A549 (cell line): ENCODE measurements at regions not wholly inside any gene's neighbourhood (a gene's known extent, or its start where the extent isn't known, plus 50 kb on each side); places are given as distances from the start of the nearest gene placed in this dataset.

ENCODE experiments used
- ATAC-seq, 2 experiments: fragments of 200-7000 bp in 1 of 2; fragments of >200 bp in 1 of 2; cut with Nextera tagmentation in 1 of 2; cut with Tn5 transposase in 1 of 2; 3 replicates each; pipeline versions ENCODE4 v1.8.0 to v1.9.1; 2018 to 2020; ENCODE audit warnings: mild to moderate bottlenecking in 1 of 2, moderate library complexity in 1 of 2
- CTCF ChIA-PET: fragments of 300-600 bp; sonication (Branson Sonifier 250); formaldehyde crosslinking; extraction: SDS; loops from one replicate; lab custom pipeline; 2021; ENCODE audit warnings: antibody characterized with exemption, inconsistent platforms; lab: Yijun Ruan, JAX
- POLR2A ChIA-PET: fragments of 350-600 bp; formaldehyde crosslinking; extraction: SDS; loops from one replicate; lab custom pipeline; 2021; ENCODE audit warnings: antibody characterized with exemption, inconsistent platforms; lab: Yijun Ruan, JAX
- DNase-seq, 2 experiments: peaks; one replicate each; pipeline versions ENCODE4 v3.0.0 to v3.0.0-alpha.2; 2011 to 2016; ENCODE audit warnings: low read depth in 1 of 2, low spot score in 1 of 2
- FAIRE-seq: peaks from 2 replicates; lab custom pipeline; 2011; peaks lifted over from hg19 to GRCh38; lab: Jason Lieb, UNC
- H3K27ac ChIP-seq, 2 experiments: fragments of >200 bp; sonication (Bioruptor Twin); formaldehyde crosslinking; 3 replicates each; pipeline ENCODE4 v1.5.1; 2016 to 2017
- H3K4me1 ChIP-seq: fragments of >200 bp; sonication (Bioruptor Twin); formaldehyde crosslinking; 3 replicates; pipeline ENCODE4 v1.6.1; 2016
- H3K4me2 ChIP-seq: fragments of >200 bp; sonication (Bioruptor Twin); formaldehyde crosslinking; 3 replicates; pipeline ENCODE4 v1.6.1; 2016
- H3K4me3 ChIP-seq: fragments of >200 bp; sonication (Bioruptor Twin); formaldehyde crosslinking; 3 replicates; pipeline ENCODE4 v1.5.1; 2016
- H3K9me3 ChIP-seq: fragments of >200 bp; sonication (Bioruptor Twin); formaldehyde crosslinking; 3 replicates; pipeline ENCODE4 v1.6.1; 2016
- BHLHE40 ChIP-seq: IDR thresholded peaks from 2 replicates; pipeline ENCODE4 v1.6.1; 2012; ENCODE audit warnings: low read depth, low read length, inconsistent platforms
- CBX2 ChIP-seq: fragments of 200-600 bp; sonication (generic); IDR thresholded peaks from 2 replicates; pipeline ENCODE4 v1.6.1; 2016; ENCODE audit warnings: low read depth, mild to moderate bottlenecking, borderline replicate concordance
- CBX8 ChIP-seq: fragments of 200-600 bp; sonication (generic); IDR thresholded peaks from 2 replicates; pipeline ENCODE4 v1.6.1; 2016
- CHD2 ChIP-seq: fragments of 150-350 bp; IDR thresholded peaks from 2 replicates; pipeline ENCODE4 v1.6.1; 2014; ENCODE audit warnings: low read length; ENCODE audit not compliant: partially characterized antibody
- CHD4 ChIP-seq: fragments of 200-600 bp; sonication (generic); IDR thresholded peaks from 2 replicates; pipeline ENCODE4 v1.6.1; 2016; ENCODE audit warnings: antibody characterized with exemption, mild to moderate bottlenecking, borderline replicate concordance
- EHMT2 ChIP-seq: fragments of 200-600 bp; sonication (generic); IDR thresholded peaks from 2 replicates; pipeline ENCODE4 v1.6.1; 2016; ENCODE audit warnings: antibody characterized with exemption, low read depth, mild to moderate bottlenecking, moderate library complexity
- EP300 ChIP-seq, 2 experiments: fragments of >200 bp; sonication (Bioruptor Twin); formaldehyde crosslinking; IDR thresholded peaks; 2 replicates in 1 of 2; 3 replicates in 1 of 2; pipeline ENCODE4 v1.6.1; 2016 to 2017
- FOXS1 ChIP-seq: fragments of 250-450 bp; sonication (Bioruptor Pico); IDR thresholded peaks from 2 replicates; pipeline ENCODE4 v1.5.0; 2020; ENCODE audit warnings: mild to moderate bottlenecking, moderate library complexity
- HOXA7 ChIP-seq: fragments of 250-450 bp; sonication (Bioruptor Pico); IDR thresholded peaks from 2 replicates; pipeline ENCODE4 v1.5.0; 2020; ENCODE audit warnings: mild to moderate bottlenecking, moderate library complexity
- KDM1A ChIP-seq: fragments of 200-600 bp; sonication (generic); IDR thresholded peaks from 2 replicates; pipeline ENCODE4 v1.6.1; 2016; ENCODE audit warnings: low read depth, mild to moderate bottlenecking
- KDM5A ChIP-seq: fragments of 200-600 bp; sonication (generic); IDR thresholded peaks from 2 replicates; pipeline ENCODE4 v1.6.1; 2016; ENCODE audit warnings: antibody characterized with exemption, mild to moderate bottlenecking
- MAFK ChIP-seq: fragments of 450-650 bp; IDR thresholded peaks from 2 replicates; pipeline ENCODE4 v1.6.1; 2014; ENCODE audit not compliant: partially characterized antibody
- MYC ChIP-seq: IDR thresholded peaks from 2 replicates; pipeline ENCODE4 v1.6.1; 2012; ENCODE audit warnings: mild to moderate bottlenecking, inconsistent platforms, low read length, improper control_type of control experiment, borderline replicate concordance
- NFE2L2 ChIP-seq: fragments of 150-350 bp; conservative IDR thresholded peaks from 2 replicates; pipeline ENCODE4 v1.6.1; 2014; ENCODE audit warnings: low read length
- NR3C1 ChIP-seq: fragments of >200 bp; sonication (Bioruptor Twin); formaldehyde crosslinking; IDR thresholded peaks from 3 replicates; pipeline ENCODE4 v1.6.1; 2017
- POLR2A ChIP-seq: IDR thresholded peaks from 2 replicates; pipeline ENCODE4 v1.6.1; 2012; ENCODE audit warnings: mild to moderate bottlenecking, low read length
- POLR2AphosphoS2 ChIP-seq: conservative IDR thresholded peaks from 2 replicates; pipeline ENCODE4 v1.6.1; 2012; ENCODE audit warnings: low read length, improper control_type of control experiment, inconsistent platforms
- RAD21 ChIP-seq, 2 experiments: fragments of >200 bp in 1 of 2; sonication (Bioruptor Twin) in 1 of 2; formaldehyde crosslinking in 1 of 2; IDR thresholded peaks in 1 of 2; conservative IDR thresholded peaks in 1 of 2; 2 replicates in 1 of 2; 3 replicates in 1 of 2; pipeline ENCODE4 v1.6.1; 2012 to 2018; ENCODE audit warnings: inconsistent platforms in 1 of 2
- RCOR1 ChIP-seq: fragments of 150-350 bp; IDR thresholded peaks from 2 replicates; pipeline ENCODE4 v1.6.1; 2014; ENCODE audit warnings: antibody characterized with exemption, low read length, low read depth
- RNF2 ChIP-seq: fragments of 200-600 bp; sonication (generic); IDR thresholded peaks from 2 replicates; pipeline ENCODE4 v1.6.1; 2016; ENCODE audit warnings: low read depth, mild to moderate bottlenecking, antibody characterized with exemption, moderate library complexity, borderline replicate concordance
- TFCP2L1 ChIP-seq: fragments of 250-450 bp; sonication (Bioruptor Pico); IDR thresholded peaks from 2 replicates; pipeline ENCODE4 v1.5.0; 2021; ENCODE audit warnings: mild to moderate bottlenecking
- ZNF302 ChIP-seq: fragments of 250-450 bp; sonication (Bioruptor Pico); IDR thresholded peaks from 2 replicates; pipeline ENCODE4 v1.9.0; 2021; ENCODE audit warnings: inconsistent platforms, mild to moderate bottlenecking, moderate library complexity
- WGBS: methylation state at CpG from one replicate; pipeline ENCODE4 v1.1.6; 2017; ENCODE audit errors: missing lambda C conversion rate; 5-methylcytosine and 5-hydroxymethylcytosine counted together
- TF ChIP-seq, protein P1 (sequence below): fragments of 450-650 bp; IDR thresholded peaks from 2 replicates; pipeline ENCODE4 v1.6.1; 2014; ENCODE audit warnings: antibody characterized with exemption
- TF ChIP-seq, protein P2 (sequence below): fragments of 250-450 bp; sonication (Bioruptor Pico); IDR thresholded peaks from 2 replicates; pipeline ENCODE4 v1.5.0; 2020; ENCODE audit warnings: low read depth, mild to moderate bottlenecking, moderate library complexity
- TF ChIP-seq, protein P3 (sequence below): IDR thresholded peaks from 2 replicates; pipeline ENCODE4 v1.6.1; 2012

DNA sequence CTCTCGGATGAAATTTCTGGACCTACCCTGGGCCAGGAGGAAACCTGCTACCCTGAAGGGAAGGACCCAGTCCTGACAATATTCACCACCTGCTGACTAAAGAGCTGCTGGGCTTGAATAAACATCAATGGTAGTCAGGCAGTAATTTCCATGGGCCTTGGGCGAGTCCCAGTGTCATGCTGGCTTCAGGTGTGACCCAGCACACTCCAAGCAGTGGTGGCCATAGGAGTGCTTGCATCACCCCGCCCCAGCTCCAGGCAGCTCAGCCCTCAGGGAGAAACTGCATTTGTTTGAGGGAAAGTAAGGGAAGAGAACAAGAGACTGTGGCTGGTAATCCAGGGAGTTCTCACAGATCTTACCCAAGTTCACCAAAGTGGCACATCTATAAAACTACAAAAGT is 261.8 kb upstream of the DCBLD2 start (continued):
- TF ChIP-seq TFCP2L1 (CRISPR knock-in tag) (no peak), NR3C1 (no peak), POLR2A (no peak), NFE2L2 (no peak), CHD2 (no peak)
- TF ChIP-seq, protein P1, sequence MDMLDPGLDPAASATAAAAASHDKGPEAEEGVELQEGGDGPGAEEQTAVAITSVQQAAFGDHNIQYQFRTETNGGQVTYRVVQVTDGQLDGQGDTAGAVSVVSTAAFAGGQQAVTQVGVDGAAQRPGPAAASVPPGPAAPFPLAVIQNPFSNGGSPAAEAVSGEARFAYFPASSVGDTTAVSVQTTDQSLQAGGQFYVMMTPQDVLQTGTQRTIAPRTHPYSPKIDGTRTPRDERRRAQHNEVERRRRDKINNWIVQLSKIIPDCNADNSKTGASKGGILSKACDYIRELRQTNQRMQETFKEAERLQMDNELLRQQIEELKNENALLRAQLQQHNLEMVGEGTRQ: no peak

DNA sequence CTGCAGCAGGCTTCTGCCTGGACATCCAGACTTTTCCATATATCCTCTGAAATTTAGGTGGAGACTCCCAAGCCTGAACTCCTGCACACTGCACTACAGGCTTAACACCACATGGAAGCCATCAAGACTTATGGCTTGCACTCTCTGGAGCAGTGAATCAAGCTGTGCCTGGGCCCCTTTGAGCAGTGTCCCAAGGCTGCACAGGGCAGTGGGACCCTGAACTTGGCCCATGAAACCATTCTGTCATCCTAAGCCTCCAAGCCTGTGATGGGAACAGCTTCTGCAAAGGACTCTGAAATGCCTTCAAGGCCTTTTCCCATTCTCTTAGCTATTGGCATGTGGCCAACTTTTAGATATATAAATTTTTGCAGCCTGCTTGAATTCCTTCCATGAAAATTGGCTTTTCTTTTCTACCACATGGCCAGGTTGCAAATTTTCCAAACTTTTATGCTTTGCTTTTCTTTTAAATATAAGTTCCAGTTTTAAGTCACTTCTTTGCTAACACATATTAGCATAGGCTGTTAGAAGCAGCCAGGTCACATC is 257.8 kb upstream of the DCBLD2 start:
- no peak for ATAC-seq
- Histone ChIP-seq H3K4me2 (no peak overlapping the region), H3K9me3 (peaks cover 13% of the 10 kb centered on the region), H3K27ac (no peak overlapping the region), H3K4me3 (no peak overlapping the region), H3K4me1 (no peaks in the 10 kb centered on the region)
- FAIRE-seq: no peak
- ChIA-PET CTCF (interaction anchor here (2.1 kb wide), 1 partner anchor 14 kb away, joined by 6 read pairs; no protein-coding TSS in a partner anchor), POLR2A (no interaction called here)
- no peak for DNase-seq
- TF ChIP-seq RAD21 (conservative IDR thresholded peaks at IDR 0.05 in 1 of 2, IDR thresholded peaks at IDR 0.05 in 1 of 2): no peak
- no peak for TF ChIP-seq MYC
- no peak for TF ChIP-seq RNF2
- TF ChIP-seq, protein P2, sequence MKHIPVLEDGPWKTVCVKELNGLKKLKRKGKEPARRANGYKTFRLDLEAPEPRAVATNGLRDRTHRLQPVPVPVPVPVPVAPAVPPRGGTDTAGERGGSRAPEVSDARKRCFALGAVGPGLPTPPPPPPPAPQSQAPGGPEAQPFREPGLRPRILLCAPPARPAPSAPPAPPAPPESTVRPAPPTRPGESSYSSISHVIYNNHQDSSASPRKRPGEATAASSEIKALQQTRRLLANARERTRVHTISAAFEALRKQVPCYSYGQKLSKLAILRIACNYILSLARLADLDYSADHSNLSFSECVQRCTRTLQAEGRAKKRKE: no peak

DNA sequence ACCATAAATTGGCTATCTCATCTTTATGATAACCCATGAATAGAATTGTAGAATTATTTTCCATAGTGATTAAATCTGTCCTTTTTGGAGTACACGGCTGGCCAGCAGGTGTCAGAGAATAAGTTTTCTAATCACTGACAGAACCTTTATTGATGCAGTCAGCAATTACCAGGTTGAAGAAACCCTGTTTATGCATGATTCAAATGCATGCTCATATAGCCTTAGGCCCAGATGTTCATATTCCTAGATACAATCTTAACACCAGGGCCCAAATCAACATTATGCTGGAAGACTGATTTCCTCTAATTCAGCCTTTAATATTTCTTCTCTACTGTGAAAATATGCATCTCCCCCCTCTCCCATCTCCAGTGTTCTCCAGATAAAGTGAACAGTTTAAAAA is 243.5 kb upstream of the DCBLD2 start:
- FAIRE-seq (no peak), ATAC-seq (no peak), DNase-seq (no peak)
- CTCF ChIA-PET: no interaction called here
- Histone ChIP-seq H3K9me3 (no peaks in the 10 kb centered on the region), H3K4me1 (no peaks in the 10 kb centered on the region), H3K4me3 (no peak overlapping the region), H3K4me2 (no peak overlapping the region), H3K27ac (no peak overlapping the region)
- POLR2A ChIA-PET: no interaction called here
- TF ChIP-seq, protein P3, sequence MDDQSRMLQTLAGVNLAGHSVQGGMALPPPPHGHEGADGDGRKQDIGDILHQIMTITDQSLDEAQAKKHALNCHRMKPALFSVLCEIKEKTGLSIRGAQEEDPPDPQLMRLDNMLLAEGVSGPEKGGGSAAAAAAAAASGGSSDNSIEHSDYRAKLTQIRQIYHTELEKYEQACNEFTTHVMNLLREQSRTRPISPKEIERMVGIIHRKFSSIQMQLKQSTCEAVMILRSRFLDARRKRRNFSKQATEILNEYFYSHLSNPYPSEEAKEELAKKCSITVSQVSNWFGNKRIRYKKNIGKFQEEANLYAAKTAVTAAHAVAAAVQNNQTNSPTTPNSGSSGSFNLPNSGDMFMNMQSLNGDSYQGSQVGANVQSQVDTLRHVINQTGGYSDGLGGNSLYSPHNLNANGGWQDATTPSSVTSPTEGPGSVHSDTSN: no peak
- peak; percentile 47 for TF ChIP-seq MAFK
- 56% methylated on average over 1 of the region's 1 CpG for WGBS

DNA sequence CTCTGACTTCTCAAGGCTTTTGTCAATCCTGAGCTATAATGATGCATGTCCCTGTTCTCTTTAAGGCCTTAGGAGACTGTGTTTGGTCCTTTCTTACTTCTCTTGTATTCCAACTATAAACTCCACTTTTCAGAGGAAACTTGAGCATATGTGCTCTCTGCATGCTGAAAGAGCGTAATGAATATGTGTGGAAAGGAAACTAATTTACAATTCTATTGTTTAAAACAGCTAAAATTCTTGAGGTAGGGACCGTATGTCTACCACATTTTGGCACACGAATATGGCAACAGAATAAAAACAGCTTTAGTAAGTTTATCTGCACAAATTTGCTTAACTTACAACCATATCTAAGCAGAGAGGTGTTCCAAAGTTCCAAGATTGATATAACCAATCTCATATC is 242.0 kb upstream of the DCBLD2 start:
- Histone ChIP-seq H3K27ac (no peak overlapping the region), H3K4me1 (no peaks in the 10 kb centered on the region), H3K9me3 (no peaks in the 10 kb centered on the region), H3K4me2 (no peak overlapping the region), H3K4me3 (no peak overlapping the region)
- POLR2A ChIA-PET: no interaction called here
- no peak for DNase-seq
- no peak for ATAC-seq
- 27% methylated on average over 3 of the region's 3 CpGs for WGBS
- CTCF ChIA-PET: no interaction called here
- FAIRE-seq: no peak
- no peak for TF ChIP-seq KDM1A
- no peak for TF ChIP-seq MYC
- TF ChIP-seq RCOR1: no peak
- no peak for TF ChIP-seq NR3C1
- no peak for TF ChIP-seq ZNF302 (CRISPR knock-in tag)
- TF ChIP-seq HOXA7: no peak
- TF ChIP-seq CHD4: no peak
- TF ChIP-seq FOXS1 (CRISPR knock-in tag): no peak
- no peak for TF ChIP-seq EHMT2
- no peak for TF ChIP-seq CBX8
- TF ChIP-seq CBX2: no peak
- TF ChIP-seq EP300 (IDR thresholded peaks at IDR 0.05): no peak
- no peak for TF ChIP-seq POLR2AphosphoS2
- TF ChIP-seq BHLHE40: no peak
- TF ChIP-seq KDM5A: no peak
- TF ChIP-seq, all 56 proteins: peak for 0
